Nephron progenitor cell (in vitro differentiated cells): ENCODE measurements at regions not wholly inside any gene's neighbourhood (a gene's known extent, or its start where the extent isn't known, plus 50 kb on each side); places are given as distances from the start of the nearest gene placed in this dataset.
"Not testable (repeated sequence)": the region's sequence is repeated elsewhere in the genome, so short reads cannot be mapped to it uniquely, and the experiment has no call there.

ENCODE experiments used
- DNase-seq: peaks from one replicate; pipeline ENCODE4 v3.0.0; 2021
- H3K27ac Mint-ChIP-seq: 2 replicates; pipeline ENCODE4 v1.8.0; 2021; ENCODE audit warnings: mild to moderate bottlenecking, moderate library complexity, mixed read lengths
- H3K27me3 Mint-ChIP-seq: 2 replicates; pipeline ENCODE4 v1.8.0; 2021; ENCODE audit warnings: mild to moderate bottlenecking, low read depth, mixed read lengths; ENCODE audit not compliant: poor library complexity
- H3K36me3 Mint-ChIP-seq: 2 replicates; pipeline ENCODE4 v1.8.0; 2021; ENCODE audit warnings: low read depth, mixed read lengths
- H3K4me1 Mint-ChIP-seq: 2 replicates; pipeline ENCODE4 v1.8.0; 2021; ENCODE audit warnings: mixed read lengths
- H3K4me3 Mint-ChIP-seq: 2 replicates; pipeline ENCODE4 v1.8.0; 2021; ENCODE audit warnings: mild to moderate bottlenecking, moderate library complexity, mixed read lengths
- H3K9me3 Mint-ChIP-seq: 2 replicates; pipeline ENCODE4 v1.8.0; 2021; ENCODE audit warnings: mild to moderate bottlenecking, moderate library complexity, mixed read lengths
- TF ChIP-seq, protein P1 (sequence below): fragments of 200-600 bp; sonication (generic); IDR thresholded peaks from 2 replicates; pipeline ENCODE4 v1.5.0; 2021; ENCODE audit warnings: antibody characterized with exemption

DNA sequence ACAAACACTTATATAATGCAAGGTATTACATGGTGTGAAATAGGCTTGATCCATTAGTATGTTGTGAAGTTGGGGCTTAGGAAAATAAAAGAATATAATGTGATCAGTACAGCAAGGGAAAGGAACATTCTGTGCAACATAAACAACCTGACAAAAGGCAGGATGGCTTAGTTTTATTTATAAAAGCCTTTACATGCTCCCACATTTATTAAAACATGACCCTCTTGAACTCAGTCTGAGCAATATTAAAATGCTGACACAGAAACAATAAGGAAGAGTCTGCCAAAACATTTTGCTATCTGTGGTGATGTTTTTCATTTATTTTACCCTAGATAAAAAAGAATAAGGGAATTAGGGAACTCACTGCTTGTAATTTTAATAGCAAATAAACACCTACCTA, 519.7 kb downstream of the PCDH7 start:
- no peak overlapping the region for H3K4me3 Mint-ChIP-seq
- no peak overlapping the region for H3K27ac Mint-ChIP-seq
- DNase-seq, result no peak
- peaks cover 8% of the 10 kb centered on the region for H3K9me3 Mint-ChIP-seq
- peaks cover 8% of the 10 kb centered on the region for H3K4me1 Mint-ChIP-seq
- no peaks in the 10 kb centered on the region for H3K36me3 Mint-ChIP-seq
- TF ChIP-seq, protein P1, sequence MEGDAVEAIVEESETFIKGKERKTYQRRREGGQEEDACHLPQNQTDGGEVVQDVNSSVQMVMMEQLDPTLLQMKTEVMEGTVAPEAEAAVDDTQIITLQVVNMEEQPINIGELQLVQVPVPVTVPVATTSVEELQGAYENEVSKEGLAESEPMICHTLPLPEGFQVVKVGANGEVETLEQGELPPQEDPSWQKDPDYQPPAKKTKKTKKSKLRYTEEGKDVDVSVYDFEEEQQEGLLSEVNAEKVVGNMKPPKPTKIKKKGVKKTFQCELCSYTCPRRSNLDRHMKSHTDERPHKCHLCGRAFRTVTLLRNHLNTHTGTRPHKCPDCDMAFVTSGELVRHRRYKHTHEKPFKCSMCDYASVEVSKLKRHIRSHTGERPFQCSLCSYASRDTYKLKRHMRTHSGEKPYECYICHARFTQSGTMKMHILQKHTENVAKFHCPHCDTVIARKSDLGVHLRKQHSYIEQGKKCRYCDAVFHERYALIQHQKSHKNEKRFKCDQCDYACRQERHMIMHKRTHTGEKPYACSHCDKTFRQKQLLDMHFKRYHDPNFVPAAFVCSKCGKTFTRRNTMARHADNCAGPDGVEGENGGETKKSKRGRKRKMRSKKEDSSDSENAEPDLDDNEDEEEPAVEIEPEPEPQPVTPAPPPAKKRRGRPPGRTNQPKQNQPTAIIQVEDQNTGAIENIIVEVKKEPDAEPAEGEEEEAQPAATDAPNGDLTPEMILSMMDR, result no peak
- H3K27me3 Mint-ChIP-seq, result no peaks in the 10 kb centered on the region

DNA sequence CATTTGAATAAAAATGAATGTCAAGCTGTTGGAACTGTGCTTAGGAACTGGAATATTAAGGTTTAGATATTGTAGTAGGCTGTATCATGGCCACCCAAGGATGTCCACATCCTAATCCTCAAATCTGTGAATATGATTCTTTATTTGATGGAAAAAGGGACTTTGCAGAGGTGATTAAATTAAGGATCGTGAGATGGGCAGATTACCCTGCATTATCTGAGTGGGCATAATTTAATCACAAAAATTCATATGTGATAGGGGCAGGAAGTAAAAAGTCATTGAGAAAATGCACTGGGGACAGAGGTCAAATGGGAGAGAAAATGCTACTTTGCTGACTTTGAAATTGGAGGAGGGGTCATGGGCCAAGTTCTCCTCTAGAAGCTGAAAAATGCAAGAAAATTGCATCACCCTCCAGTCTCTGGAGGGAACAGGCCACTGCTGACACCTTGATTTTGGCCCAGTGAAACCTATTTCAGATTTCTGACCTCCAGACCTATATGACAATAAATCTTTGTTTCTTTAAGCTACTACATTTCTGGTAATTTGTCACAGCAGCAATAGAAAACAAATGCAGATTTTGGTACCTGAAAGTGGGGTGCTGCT, 521.4 kb downstream of the PCDH7 start:
- H3K36me3 Mint-ChIP-seq, result no peaks in the 10 kb centered on the region
- TF ChIP-seq, protein P1, result no peak
- H3K4me1 Mint-ChIP-seq, result peaks cover 8% of the 10 kb centered on the region
- no peak overlapping the region for H3K27ac Mint-ChIP-seq
- no peak overlapping the region for H3K4me3 Mint-ChIP-seq
- DNase-seq, result no peak
- H3K9me3 Mint-ChIP-seq, result peaks cover 8% of the 10 kb centered on the region
- H3K27me3 Mint-ChIP-seq, result no peaks in the 10 kb centered on the region

DNA sequence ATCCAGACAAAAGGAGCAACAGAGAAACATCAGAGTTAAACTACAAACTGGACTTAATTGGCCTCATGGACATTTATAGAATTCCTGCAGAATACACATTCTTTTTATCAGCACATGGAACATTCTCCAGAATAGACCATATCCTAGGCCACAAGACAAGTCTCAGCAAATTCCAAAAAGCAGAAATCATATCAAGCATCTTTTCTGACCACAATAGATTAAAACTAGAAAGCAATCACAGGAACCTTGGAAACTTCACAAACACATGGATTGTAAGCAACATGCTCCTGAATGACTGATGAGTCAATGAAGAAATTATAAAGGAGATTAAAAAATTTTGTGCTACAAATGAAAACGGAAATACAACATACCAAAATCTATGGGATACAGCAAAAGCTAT, 526.7 kb downstream of the PCDH7 start:
- Mint-ChIP-seq H3K27me3 (no peaks in the 10 kb centered on the region), H3K27ac (no peak overlapping the region), H3K36me3 (no peaks in the 10 kb centered on the region), H3K4me3 (no peak overlapping the region), H3K4me1 (peaks cover under 1% of the 10 kb centered on the region), H3K9me3 (no peaks in the 10 kb centered on the region)
- no peak for DNase-seq
- TF ChIP-seq, protein P1, result no peak

DNA sequence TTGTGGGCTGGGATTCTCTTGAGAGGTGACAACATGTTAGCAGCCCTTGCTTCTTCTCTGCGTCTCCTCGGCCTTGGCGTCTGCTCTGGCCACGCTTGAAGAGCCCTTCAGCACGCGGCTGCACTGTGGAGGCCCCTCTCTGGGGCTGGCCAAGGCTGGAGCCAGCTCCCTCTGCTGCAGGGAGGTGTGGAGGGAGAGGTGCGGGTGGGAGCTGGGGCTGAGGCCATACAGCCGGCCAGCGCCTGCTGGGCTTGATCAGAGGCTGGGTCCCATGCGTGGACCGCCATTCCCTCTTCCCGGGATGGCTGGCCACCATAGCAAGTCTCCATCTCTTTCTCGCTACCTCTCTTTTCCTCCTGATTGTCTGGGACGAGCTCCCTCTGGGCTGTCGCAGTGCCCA, 539.0 kb downstream of the PCDH7 start:
- H3K36me3 Mint-ChIP-seq, result no peaks in the 10 kb centered on the region
- no peaks in the 10 kb centered on the region for H3K4me1 Mint-ChIP-seq
- TF ChIP-seq, protein P1, result no peak
- H3K27me3 Mint-ChIP-seq, result no peaks in the 10 kb centered on the region
- no peak for DNase-seq
- H3K9me3 Mint-ChIP-seq, result no peaks in the 10 kb centered on the region
- H3K27ac Mint-ChIP-seq, result no peak overlapping the region
- H3K4me3 Mint-ChIP-seq, result no peak overlapping the region

DNA sequence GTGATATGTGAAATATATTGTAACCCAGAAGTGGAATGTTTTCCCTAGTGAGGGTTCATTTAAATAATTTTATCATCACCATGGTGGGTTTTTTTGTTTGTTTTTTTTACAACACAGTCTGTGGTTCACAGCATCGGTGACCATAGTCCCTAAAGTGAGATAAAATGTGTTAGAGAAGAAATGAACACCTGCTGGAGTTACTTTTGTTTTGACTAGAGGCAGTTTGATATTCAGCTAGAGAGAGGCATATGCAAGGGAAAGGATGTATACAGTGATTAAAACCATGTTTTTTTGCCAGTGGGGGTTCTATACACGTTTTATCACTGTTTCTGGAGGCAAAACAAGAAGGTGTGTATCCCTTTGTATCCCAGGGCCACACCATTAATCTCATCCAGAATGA, 541.5 kb downstream of the PCDH7 start:
- Mint-ChIP-seq H3K36me3 (no peaks in the 10 kb centered on the region), H3K4me3 (no peak overlapping the region), H3K4me1 (no peaks in the 10 kb centered on the region), H3K27me3 (no peaks in the 10 kb centered on the region), H3K9me3 (no peaks in the 10 kb centered on the region), H3K27ac (no peak overlapping the region)
- TF ChIP-seq, protein P1, result no peak
- DNase-seq, result no peak

DNA sequence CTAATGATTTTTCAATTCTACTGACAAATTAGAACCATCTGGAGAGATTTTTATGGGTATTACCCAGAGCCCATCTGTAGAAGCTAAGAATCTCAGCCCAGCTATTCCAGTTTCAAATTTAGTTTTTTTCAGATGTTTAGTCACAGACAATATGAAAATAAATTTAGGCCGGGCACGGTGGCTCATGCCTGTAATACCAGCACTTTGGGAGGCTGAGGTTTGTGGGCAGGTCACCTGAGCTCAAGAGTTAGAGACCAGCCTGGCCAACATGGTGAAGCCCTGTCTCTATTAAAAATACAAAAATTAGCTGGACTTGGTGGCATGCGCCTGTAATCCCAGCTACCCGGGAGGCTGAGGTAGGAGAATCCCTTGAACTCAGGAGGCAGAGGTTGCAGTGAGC, 545.9 kb downstream of the PCDH7 start:
- H3K36me3 Mint-ChIP-seq, H3K4me3 Mint-ChIP-seq, H3K27me3 Mint-ChIP-seq, DNase-seq, H3K9me3 Mint-ChIP-seq, H3K4me1 Mint-ChIP-seq, H3K27ac Mint-ChIP-seq: not testable (repeated sequence)
